GM12878 (cell line): ENCODE measurements at regions not wholly inside any gene's neighbourhood (a gene's known extent, or its start where the extent isn't known, plus 50 kb on each side); places are given as distances from the start of the nearest gene placed in this dataset.

Experiments used
- CEBPB ChIP-seq, 2 experiments: fragments of 150-350 bp in 1 of 2; IDR thresholded peaks; 2 replicates each; pipeline ENCODE4 v1.6.1; 2012 to 2014; ENCODE audit warnings: low read depth in 2 of 2, low read length in 2 of 2, borderline replicate concordance in 1 of 2, inconsistent platforms in 1 of 2
- CTCF ChIP-seq, 3 experiments: IDR thresholded peaks in 2 of 3; conservative IDR thresholded peaks in 1 of 3; 2 replicates each; pipeline ENCODE4 v1.5.1; 2011; ENCODE audit warnings: low read depth in 3 of 3, low read length in 3 of 3, mild to moderate bottlenecking in 3 of 3, control low read depth in 2 of 3, moderate library complexity in 2 of 3, inconsistent platforms in 1 of 3, mixed read lengths in 1 of 3; ENCODE audit not compliant: control insufficient read depth in 2 of 3, insufficient read depth in 1 of 3; ENCODE audit errors: extremely low read depth in 1 of 3
- ETV6 ChIP-seq, 2 experiments: fragments of 450-650 bp in 1 of 2; IDR thresholded peaks in 1 of 2; conservative IDR thresholded peaks in 1 of 2; 2 replicates each; pipeline ENCODE4 v1.6.1; 2014; ENCODE audit warnings: antibody characterized with exemption in 1 of 2, borderline replicate concordance in 1 of 2, low read depth in 1 of 2, mild to moderate bottlenecking in 1 of 2, moderate library complexity in 1 of 2
- EZH2 ChIP-seq: IDR thresholded peaks from 2 replicates; pipeline ENCODE4 v1.6.1; 2012; ENCODE audit warnings: low read depth, mild to moderate bottlenecking, control low read depth, inconsistent platforms, low read length, borderline replicate concordance; ENCODE audit not compliant: control insufficient read depth
- MEF2B ChIP-seq: fragments of 450-650 bp; IDR thresholded peaks from 2 replicates; pipeline ENCODE4 v1.6.1; 2018; ENCODE audit warnings: mild to moderate bottlenecking, moderate library complexity; ENCODE audit not compliant: partially characterized antibody, poor library complexity, severe bottlenecking
- MYC ChIP-seq: IDR thresholded peaks from 2 replicates; pipeline ENCODE4 v1.6.1; 2011; ENCODE audit warnings: mild to moderate bottlenecking, low read length, moderate library complexity, inconsistent platforms; ENCODE audit not compliant: insufficient read depth, insufficient replicate concordance, insufficient read length, severe bottlenecking
- PML ChIP-seq: IDR thresholded peaks from 2 replicates; pipeline ENCODE4 v1.6.1; 2012; ENCODE audit warnings: low read length, inconsistent platforms
- POLR2A ChIP-seq: IDR thresholded peaks from 2 replicates; pipeline ENCODE4 v1.6.1; 2011; ENCODE audit warnings: low read depth, mild to moderate bottlenecking, low read length
- PRDM15 ChIP-seq: fragments of 450-650 bp; formaldehyde crosslinking; IDR thresholded peaks from 2 replicates; pipeline ENCODE4 v1.4.0; 2020; ENCODE audit warnings: mild to moderate bottlenecking, moderate library complexity
- REST ChIP-seq: IDR thresholded peaks from 2 replicates; pipeline ENCODE4 v1.6.1; 2012; ENCODE audit warnings: mild to moderate bottlenecking, low read depth, low read length
- TF ChIP-seq, protein P1 (sequence below): fragments of 450-650 bp; IDR thresholded peaks from 2 replicates; pipeline ENCODE4 v1.6.1; 2017; ENCODE audit warnings: mild to moderate bottlenecking, low read depth, inconsistent platforms; ENCODE audit not compliant: poor library complexity, severe bottlenecking

DNA sequence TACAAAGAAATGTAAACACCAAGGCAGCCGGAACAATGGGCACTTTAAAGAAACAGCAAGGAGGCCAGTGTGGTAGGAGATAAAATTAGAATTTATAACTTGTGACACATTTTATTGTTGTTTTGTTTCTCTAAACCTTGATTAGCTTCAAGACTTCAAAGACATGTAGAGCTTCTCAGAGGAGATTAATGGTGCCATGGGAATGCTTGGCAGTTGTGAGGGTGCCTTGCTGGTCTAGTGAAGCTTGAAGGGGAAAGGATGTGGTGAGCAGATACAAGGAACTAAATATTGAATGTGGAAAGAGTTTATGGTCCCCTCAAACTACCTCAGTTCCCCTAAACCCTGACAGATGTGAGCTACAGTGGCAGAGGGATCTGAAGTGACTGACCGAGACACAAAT lies 322.4 kb upstream of the ADAMTS16 start:
- TF ChIP-seq POLR2A (no peak), PML (no peak), ETV6 (conservative IDR thresholded peaks at IDR 0.05 in 1 of 2, IDR thresholded peaks at IDR 0.05 in 1 of 2; ENCODE audit: borderline replicate concordance in 1 of 2, low read depth in 1 of 2) (no peak), MEF2B (no peak), CTCF (IDR thresholded peaks at IDR 0.05 in 2 of 3, conservative IDR thresholded peaks at IDR 0.05 in 1 of 3; ENCODE audit: control insufficient read depth in 2 of 3, extremely low read depth in 1 of 3, insufficient read depth in 1 of 3, low read depth in 3 of 3, low read length in 3 of 3) (no peak), MYC (no peak), PRDM15 (CRISPR knock-in tag) (no peak), REST (no peak), CEBPB (IDR thresholded peaks at IDR 0.05; ENCODE audit: borderline replicate concordance in 1 of 2, low read depth in 2 of 2, low read length in 2 of 2) (no peak), EZH2 (no peak)
- TF ChIP-seq, protein P1, sequence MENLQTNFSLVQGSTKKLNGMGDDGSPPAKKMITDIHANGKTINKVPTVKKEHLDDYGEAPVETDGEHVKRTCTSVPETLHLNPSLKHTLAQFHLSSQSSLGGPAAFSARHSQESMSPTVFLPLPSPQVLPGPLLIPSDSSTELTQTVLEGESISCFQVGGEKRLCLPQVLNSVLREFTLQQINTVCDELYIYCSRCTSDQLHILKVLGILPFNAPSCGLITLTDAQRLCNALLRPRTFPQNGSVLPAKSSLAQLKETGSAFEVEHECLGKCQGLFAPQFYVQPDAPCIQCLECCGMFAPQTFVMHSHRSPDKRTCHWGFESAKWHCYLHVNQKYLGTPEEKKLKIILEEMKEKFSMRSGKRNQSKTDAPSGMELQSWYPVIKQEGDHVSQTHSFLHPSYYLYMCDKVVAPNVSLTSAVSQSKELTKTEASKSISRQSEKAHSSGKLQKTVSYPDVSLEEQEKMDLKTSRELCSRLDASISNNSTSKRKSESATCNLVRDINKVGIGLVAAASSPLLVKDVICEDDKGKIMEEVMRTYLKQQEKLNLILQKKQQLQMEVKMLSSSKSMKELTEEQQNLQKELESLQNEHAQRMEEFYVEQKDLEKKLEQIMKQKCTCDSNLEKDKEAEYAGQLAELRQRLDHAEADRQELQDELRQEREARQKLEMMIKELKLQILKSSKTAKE = no peak
